Mammary epithelial cell (primary cell): ENCODE measurements at regions not wholly inside any gene's neighbourhood (a gene's known extent, or its start where the extent isn't known, plus 50 kb on each side); places are given as distances from the start of the nearest gene placed in this dataset.

Experiments
- EZH2 ChIP-seq: IDR thresholded peaks from 2 replicates; pipeline ENCODE4 v1.6.1; 2012; ENCODE audit warnings: low read length, inconsistent platforms, borderline replicate concordance
- TF ChIP-seq, protein P1 (sequence below), 2 donors: IDR thresholded peaks in 1 of 2; conservative IDR thresholded peaks in 1 of 2; 2 replicates each; pipeline ENCODE4 v1.5.1; 2011 to 2012; ENCODE audit warnings: inconsistent platforms in 2 of 2, low read length in 2 of 2, mild to moderate bottlenecking in 2 of 2, control low read depth in 1 of 2, low read depth in 1 of 2; ENCODE audit not compliant: insufficient read depth in 1 of 2; ENCODE audit errors: extremely low read depth in 1 of 2

DNA sequence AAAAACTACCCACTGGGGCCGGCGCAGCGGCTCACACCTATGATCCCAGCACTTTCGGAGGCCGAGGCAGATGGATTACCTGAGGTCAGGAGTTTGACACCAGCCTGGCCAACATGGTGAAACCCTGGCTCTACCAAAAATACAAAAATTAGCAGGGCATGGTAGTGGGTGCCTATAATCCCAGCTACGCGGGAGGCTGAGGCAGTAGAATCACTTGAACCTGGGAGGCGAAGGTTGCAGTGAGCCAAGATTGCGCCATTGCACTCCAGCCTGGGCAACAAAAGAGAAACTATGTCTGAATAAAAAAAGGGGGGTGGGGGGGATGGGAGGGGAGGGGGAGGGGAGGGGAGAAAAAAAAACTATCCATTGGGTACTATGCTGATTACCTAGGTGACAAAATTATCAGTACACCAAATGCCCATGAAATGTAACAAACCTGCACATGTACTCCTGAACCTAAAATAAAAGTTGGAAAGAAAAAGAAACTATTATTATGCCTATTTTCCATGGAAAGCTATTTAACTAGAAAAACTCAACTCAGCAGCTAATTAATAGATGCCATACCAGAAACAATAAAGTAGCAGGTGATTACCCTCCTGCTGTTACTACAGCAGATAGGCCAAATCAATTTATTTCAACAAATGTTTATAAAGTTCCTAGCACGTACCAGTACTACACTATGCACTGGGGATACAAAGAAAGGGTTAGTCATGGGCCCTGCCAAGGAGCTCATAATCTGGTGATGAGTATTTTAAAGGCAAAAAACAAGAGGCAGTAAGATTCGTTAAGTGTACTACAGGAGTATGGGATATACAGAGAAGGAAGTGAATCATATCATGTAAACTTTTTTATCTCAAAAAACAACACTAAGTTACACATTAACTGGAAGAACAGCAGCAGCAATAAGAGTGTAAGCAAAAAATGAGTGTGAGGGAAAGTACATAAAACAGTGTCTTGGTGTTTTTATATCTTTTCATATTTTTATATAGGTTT lies 112.8 kb upstream of the SLC39A10 start:
- TF ChIP-seq, protein P1, sequence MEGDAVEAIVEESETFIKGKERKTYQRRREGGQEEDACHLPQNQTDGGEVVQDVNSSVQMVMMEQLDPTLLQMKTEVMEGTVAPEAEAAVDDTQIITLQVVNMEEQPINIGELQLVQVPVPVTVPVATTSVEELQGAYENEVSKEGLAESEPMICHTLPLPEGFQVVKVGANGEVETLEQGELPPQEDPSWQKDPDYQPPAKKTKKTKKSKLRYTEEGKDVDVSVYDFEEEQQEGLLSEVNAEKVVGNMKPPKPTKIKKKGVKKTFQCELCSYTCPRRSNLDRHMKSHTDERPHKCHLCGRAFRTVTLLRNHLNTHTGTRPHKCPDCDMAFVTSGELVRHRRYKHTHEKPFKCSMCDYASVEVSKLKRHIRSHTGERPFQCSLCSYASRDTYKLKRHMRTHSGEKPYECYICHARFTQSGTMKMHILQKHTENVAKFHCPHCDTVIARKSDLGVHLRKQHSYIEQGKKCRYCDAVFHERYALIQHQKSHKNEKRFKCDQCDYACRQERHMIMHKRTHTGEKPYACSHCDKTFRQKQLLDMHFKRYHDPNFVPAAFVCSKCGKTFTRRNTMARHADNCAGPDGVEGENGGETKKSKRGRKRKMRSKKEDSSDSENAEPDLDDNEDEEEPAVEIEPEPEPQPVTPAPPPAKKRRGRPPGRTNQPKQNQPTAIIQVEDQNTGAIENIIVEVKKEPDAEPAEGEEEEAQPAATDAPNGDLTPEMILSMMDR (conservative IDR thresholded peaks at IDR 0.05 in 1 of 2, IDR thresholded peaks at IDR 0.05 in 1 of 2; ENCODE audit: extremely low read depth in 1 of 2, insufficient read depth in 1 of 2, low read depth in 1 of 2, low read length in 2 of 2): no peak
- no peak for TF ChIP-seq EZH2
